Pancreas (tissue), 10 donors: ENCODE measurements at regions not wholly inside any gene's neighbourhood (a gene's known extent, or its start where the extent isn't known, plus 50 kb on each side); places are given as distances from the start of the nearest gene placed in this dataset.

Source experiments
- ATAC-seq, 4 donors: fragments of 200-7000 bp; cut with Tn5 transposase; one replicate each; pipeline versions ENCODE4 v1.8.0 to v1.9.1; 2020; ENCODE audit warnings: mild to moderate bottlenecking in 4 of 4, moderate library complexity in 4 of 4
- DNase-seq, 6 donors: peaks; one replicate each; pipeline ENCODE4 v3.0.0-alpha.2; 2020
- FAIRE-seq: peaks from 2 replicates; lab custom pipeline; 2012; peaks lifted over from hg19 to GRCh38; lab: Jason Lieb, UNC
- H3K27ac ChIP-seq, 4 donors: fragments of 200-600 bp; sonication (generic); 1 replicate in 3 of 4; 2 replicates in 1 of 4; pipeline versions ENCODE4 v1.5.0 to v1.8.0; 2020
- H3K27me3 ChIP-seq, 4 donors: fragments of 200-600 bp; one replicate each; pipeline ENCODE4 v1.8.0; 2021
- H3K36me3 ChIP-seq, 3 donors: fragments of 200-600 bp; sonication (generic) in 1 of 3; one replicate each; pipeline versions ENCODE4 v1.5.0 to v1.8.0; 2020 to 2021
- H3K4me1 ChIP-seq, 3 donors: fragments of 200-600 bp; one replicate each; pipeline ENCODE4 v1.8.0; 2021
- H3K4me3 ChIP-seq, 4 donors: fragments of 200-600 bp; sonication (generic) in 2 of 4; one replicate each; pipeline versions ENCODE4 v1.5.0 to v1.8.0; 2020 to 2021
- H3K9me3 ChIP-seq, 4 donors: fragments of 200-600 bp; one replicate each; pipeline ENCODE4 v1.8.0; 2021
- WGBS, 2 donors: extraction: QIAGEN DNeasy Blood & Tissue Kit; methylation state at CpG; one replicate each; pipeline ENCODE4 v1.1.7; 2013; 5-methylcytosine and 5-hydroxymethylcytosine counted together
- intact Hi-C, 3 donors: fragments of 100-400 bp; cut with DNase I; formaldehyde crosslinking; loops; one replicate each; pipeline versions ENCODE4 v1.11.1 to v1.14.2; 2022
- TF ChIP-seq, protein P1 (sequence below), 4 donors: fragments of 200-600 bp; sonication (generic) in 3 of 4; IDR thresholded peaks; one replicate each; pipeline versions ENCODE4 v1.5.0 to v1.8.0; 2021; ENCODE audit warnings: antibody characterized with exemption in 4 of 4
- donor health status: healthy with polysubstance abuse.
- donor health status: DM: no; HTN: no; CAD: no; lungs with moderate emphysema.
- donor health status: DM: no; HTN: no; CAD: no.
- donor health status: control.
- donor health status: control.
- donor health status: Bipolar disorder and iron deficiency.
- donor health status: DM: yes; HTN: yes; CAD: no.
- donor health status: DM: no; HTN: no; CAD: no.
- donor health status: DM: no; HTN: no; CAD: no.
- donor health status: DM: yes; HTN: yes; CAD: no.

DNA sequence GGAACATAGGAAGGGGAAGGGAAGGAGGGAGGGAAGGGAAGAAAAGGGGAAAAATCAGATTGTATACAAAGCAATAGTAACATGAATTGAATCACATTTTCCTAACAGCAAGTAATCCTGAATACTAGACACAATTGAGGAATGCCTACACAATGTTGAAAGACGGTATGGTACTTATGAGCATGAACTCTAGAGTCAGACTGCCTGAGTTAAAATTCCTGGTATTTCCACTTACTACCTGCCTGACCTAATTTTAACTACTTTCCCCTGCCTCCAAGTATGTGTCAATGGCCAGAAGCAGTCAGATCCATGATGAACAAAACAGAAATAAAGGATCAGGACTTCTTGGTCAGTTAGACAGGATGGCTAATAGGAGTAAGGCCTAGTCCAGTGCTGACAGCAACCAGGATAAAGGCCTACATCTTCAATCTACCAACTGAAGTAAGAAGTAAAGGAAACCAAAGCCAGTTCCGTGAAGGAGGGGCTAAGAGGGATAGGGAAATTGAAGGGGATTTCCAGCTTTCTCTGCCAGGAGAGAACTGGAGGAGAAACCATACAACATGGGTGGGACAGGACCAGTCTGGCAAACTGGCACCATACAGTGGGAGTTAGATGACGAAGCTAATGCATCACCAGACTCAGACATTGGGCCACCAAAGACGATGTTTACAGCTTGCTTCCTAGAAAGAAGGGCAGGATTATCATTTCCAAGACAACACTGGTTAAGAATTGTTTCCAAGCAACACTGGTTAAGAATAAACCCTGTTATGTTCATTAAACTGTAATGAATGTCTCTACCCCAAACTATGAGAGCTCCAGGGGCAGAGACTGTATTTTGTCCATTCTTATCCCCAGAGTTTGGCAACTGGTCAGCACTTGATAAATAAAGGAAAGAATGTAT is 151.6 kb upstream of the UBE2E2 start:
- peak in 1 of 4 donors; percentile 31 for ATAC-seq
- Histone ChIP-seq H3K4me1 (no peaks in the 10 kb centered on the region), H3K9me3 (no peaks in the 10 kb centered on the region), H3K27ac (no peak overlapping the region), H3K4me3 (no peak overlapping the region), H3K36me3 (no peaks in the 10 kb centered on the region), H3K27me3 (no peaks in the 10 kb centered on the region)
- no peak for FAIRE-seq
- 73 to 81% methylated on average over 4 of the region's 4 CpGs for WGBS, 2 donors
- TF ChIP-seq, protein P1, sequence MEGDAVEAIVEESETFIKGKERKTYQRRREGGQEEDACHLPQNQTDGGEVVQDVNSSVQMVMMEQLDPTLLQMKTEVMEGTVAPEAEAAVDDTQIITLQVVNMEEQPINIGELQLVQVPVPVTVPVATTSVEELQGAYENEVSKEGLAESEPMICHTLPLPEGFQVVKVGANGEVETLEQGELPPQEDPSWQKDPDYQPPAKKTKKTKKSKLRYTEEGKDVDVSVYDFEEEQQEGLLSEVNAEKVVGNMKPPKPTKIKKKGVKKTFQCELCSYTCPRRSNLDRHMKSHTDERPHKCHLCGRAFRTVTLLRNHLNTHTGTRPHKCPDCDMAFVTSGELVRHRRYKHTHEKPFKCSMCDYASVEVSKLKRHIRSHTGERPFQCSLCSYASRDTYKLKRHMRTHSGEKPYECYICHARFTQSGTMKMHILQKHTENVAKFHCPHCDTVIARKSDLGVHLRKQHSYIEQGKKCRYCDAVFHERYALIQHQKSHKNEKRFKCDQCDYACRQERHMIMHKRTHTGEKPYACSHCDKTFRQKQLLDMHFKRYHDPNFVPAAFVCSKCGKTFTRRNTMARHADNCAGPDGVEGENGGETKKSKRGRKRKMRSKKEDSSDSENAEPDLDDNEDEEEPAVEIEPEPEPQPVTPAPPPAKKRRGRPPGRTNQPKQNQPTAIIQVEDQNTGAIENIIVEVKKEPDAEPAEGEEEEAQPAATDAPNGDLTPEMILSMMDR (IDR thresholded peaks at IDR 0.05) = no peak
- DNase-seq = no peak
- intact Hi-C loops = no loop called here

DNA sequence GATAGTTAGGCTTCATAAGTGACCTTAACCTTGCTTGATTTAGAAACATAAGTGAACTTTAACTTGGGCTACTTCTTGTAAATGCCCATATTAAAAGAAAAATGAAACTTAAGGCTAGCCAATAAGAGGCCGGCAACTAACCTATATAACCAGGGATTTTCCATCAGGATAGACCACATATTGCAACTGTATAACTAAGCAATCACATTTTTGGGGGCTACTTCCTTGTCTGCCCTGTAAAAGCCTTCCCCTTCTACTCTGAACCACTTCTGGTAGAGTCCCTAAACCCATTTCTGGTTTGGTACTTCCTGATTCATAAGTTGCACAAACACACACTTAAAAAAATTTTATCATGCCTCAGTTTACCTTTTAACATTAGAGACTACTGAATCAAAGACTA is 150.9 kb upstream of the UBE2E2 start:
- H3K9me3 ChIP-seq = no peaks in the 10 kb centered on the region
- TF ChIP-seq, protein P1 (IDR thresholded peaks at IDR 0.05) = no peak
- no peaks in the 10 kb centered on the region for H3K4me1 ChIP-seq
- intact Hi-C loops = no loop called here
- H3K27me3 ChIP-seq = no peaks in the 10 kb centered on the region
- DNase-seq (no peak), ATAC-seq (no peak), FAIRE-seq (no peak)
- H3K4me3 ChIP-seq = no peak overlapping the region
- H3K27ac ChIP-seq = no peak overlapping the region
- WGBS, 2 donors = 82 to 89% methylated on average over 1 of the region's 1 CpG
- H3K36me3 ChIP-seq = no peaks in the 10 kb centered on the region

DNA sequence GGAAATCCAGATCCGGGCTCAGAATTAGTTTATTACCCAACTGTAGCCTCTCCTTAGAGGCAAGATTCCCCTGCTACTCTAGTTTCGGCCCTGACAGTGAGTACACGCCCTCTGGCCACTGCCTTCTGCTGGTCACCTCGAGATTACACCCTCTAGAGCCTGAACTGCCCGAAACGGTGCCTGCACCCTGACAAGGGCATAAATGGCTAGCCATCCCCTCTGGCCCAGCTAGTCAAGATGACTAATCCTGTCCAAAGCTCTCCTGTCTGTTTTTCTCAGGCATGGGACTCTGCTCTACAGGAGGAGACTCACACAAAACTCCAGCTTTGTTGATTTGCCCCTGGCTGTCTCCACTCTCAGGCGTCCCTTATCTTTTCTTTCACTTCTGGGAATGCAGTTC is 150.5 kb upstream of the UBE2E2 start:
- Histone ChIP-seq H3K36me3 (no peaks in the 10 kb centered on the region), H3K4me1 (no peaks in the 10 kb centered on the region), H3K9me3 (no peaks in the 10 kb centered on the region), H3K27me3 (no peaks in the 10 kb centered on the region), H3K4me3 (no peak overlapping the region), H3K27ac (no peak overlapping the region)
- TF ChIP-seq, protein P1 (IDR thresholded peaks at IDR 0.05) = no peak
- DNase-seq (no peak), ATAC-seq (no peak), FAIRE-seq (no peak)
- WGBS, 2 donors = 65 to 75% methylated on average over 7 of the region's 7 CpGs
- intact Hi-C loops = no loop called here

DNA sequence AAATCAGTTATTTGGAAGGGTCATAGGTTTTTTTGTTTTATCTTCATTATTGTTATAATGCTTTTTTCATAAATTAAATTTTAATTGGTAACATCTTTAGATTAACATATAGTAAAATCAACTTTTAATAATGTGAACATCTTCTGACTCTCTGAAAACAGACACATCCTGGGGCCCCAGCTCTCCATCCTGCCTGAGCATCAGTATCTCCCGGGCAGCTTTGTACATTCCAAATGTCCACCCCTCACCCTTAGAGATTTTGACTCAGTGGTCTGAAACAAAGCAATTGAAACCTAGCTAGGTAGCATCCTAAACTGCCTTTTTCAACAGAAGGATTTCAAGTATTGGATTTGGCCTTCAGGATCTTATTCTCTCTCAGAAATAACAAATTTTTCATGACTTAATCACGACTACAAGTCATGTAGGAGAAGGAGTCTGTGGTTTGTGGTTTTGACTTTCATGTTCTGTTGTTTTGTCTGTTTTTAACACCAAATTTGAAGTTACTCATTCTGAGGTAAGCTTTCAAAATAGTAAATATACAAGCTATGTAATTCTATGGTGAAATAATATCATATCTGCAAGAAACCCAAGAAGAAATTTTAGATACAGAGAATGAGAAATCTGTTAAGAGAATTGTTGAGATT is 147.3 kb upstream of the UBE2E2 start:
- no peak for DNase-seq
- intact Hi-C loops = no loop called here
- TF ChIP-seq, protein P1 (IDR thresholded peaks at IDR 0.05) = no peak
- ATAC-seq = no peak
- Histone ChIP-seq H3K9me3 (no peaks in the 10 kb centered on the region), H3K27ac (no peak overlapping the region), H3K4me1 (no peaks in the 10 kb centered on the region), H3K27me3 (no peaks in the 10 kb centered on the region), H3K36me3 (no peaks in the 10 kb centered on the region), H3K4me3 (no peak overlapping the region)
- FAIRE-seq = no peak
- 64 to 83% methylated on average over 2 of the region's 2 CpGs for WGBS, 2 donors

DNA sequence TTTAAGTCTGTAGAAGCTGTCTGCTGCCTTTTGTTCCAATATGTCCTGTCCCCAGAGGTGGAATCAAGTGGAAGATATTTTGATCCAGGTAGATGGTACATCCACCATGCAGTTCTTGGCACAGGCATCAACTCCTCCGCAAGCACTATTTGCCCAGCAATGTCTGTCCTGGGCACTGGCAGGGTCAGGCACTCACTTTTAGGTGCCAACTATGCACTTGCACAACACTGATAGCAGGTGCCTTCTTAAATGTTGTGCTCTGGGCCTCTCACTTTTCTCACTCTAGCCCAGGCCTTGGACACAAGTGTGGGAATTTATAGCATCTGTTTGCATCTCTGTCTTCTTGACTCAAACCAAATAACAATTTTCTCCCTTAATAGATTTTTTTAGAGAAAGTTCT is 140.5 kb upstream of the UBE2E2 start:
- 38 to 62% methylated on average over 1 of the region's 1 CpG for WGBS, 2 donors
- DNase-seq = no peak
- Histone ChIP-seq H3K9me3 (no peaks in the 10 kb centered on the region), H3K27me3 (no peaks in the 10 kb centered on the region), H3K36me3 (no peaks in the 10 kb centered on the region), H3K4me1 (no peaks in the 10 kb centered on the region), H3K27ac (no peak overlapping the region), H3K4me3 (no peak overlapping the region)
- FAIRE-seq = no peak
- intact Hi-C loops = no loop called here
- ATAC-seq = no peak
- TF ChIP-seq, protein P1 (IDR thresholded peaks at IDR 0.05) = no peak
